MM.1S (cell line): ENCODE measurements at regions not wholly inside any gene's neighbourhood (a gene's known extent, or its start where the extent isn't known, plus 50 kb on each side); places are given as distances from the start of the nearest gene placed in this dataset.

ENCODE experiments used
- EZH2 ChIP-seq: fragments of 300-600 bp; sonication (generic); optimal IDR thresholded peaks from 2 replicates; pipeline ENCODE3; 2017; ENCODE audit warnings: low read depth, mild to moderate bottlenecking, antibody characterized with exemption, low read length, mixed read lengths
- EZH2phosphoT487 ChIP-seq: fragments of 300-600 bp; sonication (generic); IDR thresholded peaks from 2 replicates; pipeline ENCODE4 v1.6.1; 2018; ENCODE audit warnings: antibody characterized with exemption, low read length
- TF ChIP-seq, protein P1 (sequence below): fragments of 300-600 bp; sonication (generic); IDR thresholded peaks from 2 replicates; pipeline ENCODE4 v1.5.1; 2016; ENCODE audit warnings: antibody characterized with exemption, low read length, mixed read lengths

- TF ChIP-seq, protein P1, sequence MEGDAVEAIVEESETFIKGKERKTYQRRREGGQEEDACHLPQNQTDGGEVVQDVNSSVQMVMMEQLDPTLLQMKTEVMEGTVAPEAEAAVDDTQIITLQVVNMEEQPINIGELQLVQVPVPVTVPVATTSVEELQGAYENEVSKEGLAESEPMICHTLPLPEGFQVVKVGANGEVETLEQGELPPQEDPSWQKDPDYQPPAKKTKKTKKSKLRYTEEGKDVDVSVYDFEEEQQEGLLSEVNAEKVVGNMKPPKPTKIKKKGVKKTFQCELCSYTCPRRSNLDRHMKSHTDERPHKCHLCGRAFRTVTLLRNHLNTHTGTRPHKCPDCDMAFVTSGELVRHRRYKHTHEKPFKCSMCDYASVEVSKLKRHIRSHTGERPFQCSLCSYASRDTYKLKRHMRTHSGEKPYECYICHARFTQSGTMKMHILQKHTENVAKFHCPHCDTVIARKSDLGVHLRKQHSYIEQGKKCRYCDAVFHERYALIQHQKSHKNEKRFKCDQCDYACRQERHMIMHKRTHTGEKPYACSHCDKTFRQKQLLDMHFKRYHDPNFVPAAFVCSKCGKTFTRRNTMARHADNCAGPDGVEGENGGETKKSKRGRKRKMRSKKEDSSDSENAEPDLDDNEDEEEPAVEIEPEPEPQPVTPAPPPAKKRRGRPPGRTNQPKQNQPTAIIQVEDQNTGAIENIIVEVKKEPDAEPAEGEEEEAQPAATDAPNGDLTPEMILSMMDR: no peak
- TF ChIP-seq EZH2: no peak
- TF ChIP-seq EZH2phosphoT487: no peak
Observed at GRCh38 chr2:236503583-236503982, 66.0 kb upstream of the ACKR3 start.
